ENCODE measurements at regions not wholly inside any gene's neighbourhood (a gene's known extent, or its start where the extent isn't known, plus 50 kb on each side); places are given as distances from the start of the nearest gene placed in this dataset.

DNA sequence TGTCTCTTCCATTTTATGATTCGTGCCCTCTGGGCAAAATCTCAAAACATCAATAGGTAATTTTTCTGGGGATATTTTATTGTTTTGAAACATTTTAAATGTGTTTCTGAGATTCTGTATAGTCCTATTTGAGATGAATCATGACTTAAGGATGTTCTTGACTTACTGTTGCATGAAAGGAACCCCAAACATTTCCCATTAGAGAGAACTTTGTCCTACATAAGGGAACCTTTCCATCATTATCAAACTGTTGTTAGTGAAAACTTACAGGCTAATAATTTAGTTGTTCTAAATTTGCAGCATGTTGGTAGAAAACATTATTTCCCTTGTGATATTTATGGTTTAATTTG, 523.3 kb downstream of the PPARGC1A start:
- TF ChIP-seq, protein P1, sequence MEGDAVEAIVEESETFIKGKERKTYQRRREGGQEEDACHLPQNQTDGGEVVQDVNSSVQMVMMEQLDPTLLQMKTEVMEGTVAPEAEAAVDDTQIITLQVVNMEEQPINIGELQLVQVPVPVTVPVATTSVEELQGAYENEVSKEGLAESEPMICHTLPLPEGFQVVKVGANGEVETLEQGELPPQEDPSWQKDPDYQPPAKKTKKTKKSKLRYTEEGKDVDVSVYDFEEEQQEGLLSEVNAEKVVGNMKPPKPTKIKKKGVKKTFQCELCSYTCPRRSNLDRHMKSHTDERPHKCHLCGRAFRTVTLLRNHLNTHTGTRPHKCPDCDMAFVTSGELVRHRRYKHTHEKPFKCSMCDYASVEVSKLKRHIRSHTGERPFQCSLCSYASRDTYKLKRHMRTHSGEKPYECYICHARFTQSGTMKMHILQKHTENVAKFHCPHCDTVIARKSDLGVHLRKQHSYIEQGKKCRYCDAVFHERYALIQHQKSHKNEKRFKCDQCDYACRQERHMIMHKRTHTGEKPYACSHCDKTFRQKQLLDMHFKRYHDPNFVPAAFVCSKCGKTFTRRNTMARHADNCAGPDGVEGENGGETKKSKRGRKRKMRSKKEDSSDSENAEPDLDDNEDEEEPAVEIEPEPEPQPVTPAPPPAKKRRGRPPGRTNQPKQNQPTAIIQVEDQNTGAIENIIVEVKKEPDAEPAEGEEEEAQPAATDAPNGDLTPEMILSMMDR (IDR thresholded peaks at IDR 0.05): no peak
- no peak for TF ChIP-seq POLR2A (IDR thresholded peaks at IDR 0.05)
